DMS 273 (cell line): ENCODE measurements at regions not wholly inside any gene's neighbourhood (a gene's known extent, or its start where the extent isn't known, plus 50 kb on each side); places are given as distances from the start of the nearest gene placed in this dataset.
"Not testable (repeated sequence)": the region's sequence is repeated elsewhere in the genome, so short reads cannot be mapped to it uniquely, and the experiment has no call there.

Experiments
- DNase-seq: peaks from one replicate; lab custom pipeline; 2025; ENCODE audit not compliant: unreplicated experiment; lab: John Stamatoyannopoulos, UW

DNA sequence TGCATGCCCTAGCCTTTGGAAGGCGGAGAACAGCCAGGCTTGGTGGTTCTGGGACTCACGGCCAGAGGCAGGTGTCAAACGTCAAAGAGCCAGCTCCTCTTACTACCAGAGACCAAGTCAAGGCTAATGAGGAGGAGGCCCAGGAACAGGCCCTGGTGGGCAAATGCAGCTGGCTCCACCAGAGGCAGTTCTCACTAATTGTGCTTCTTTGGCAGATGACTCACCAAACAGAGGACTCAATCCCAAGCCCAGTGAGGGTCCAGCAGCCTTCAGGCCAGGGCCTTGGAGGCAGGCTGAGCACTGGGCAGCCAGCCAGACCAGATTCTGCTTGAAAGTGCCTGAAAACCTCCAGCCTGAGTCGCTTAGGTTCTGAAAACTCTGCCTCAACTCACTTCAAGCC is 336.5 kb upstream of the CDH5 start:
- DNase-seq: no peak

GRCh38 chr16:66028510-66029216 is 337.8 kb upstream of the CDH5 start:
- DNase-seq: no peak

- no peak for DNase-seq
Observed at GRCh38 chr16:66026787-66027330, 339.6 kb upstream of the CDH5 start.

DNA sequence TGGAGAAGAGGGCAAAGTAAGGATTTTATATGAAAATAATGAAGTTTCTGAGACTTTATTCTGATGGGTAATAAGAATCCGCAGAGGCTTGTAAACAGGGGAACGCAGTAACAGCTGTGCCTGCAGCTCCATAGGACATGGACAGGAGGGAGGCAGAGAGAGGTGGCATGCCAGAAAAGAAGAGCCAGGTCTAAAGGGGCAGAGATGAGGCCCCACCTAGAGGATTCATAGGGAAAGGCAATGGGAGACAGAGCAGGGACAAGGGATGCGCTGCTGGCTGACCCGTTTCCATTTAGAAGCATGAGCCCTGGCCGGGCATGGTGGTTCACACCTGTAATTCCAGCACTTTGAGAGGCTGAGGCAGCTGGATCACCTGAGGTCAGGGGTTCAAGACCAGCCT is 340.3 kb upstream of the CDH5 start:
- peak; percentile 41 for DNase-seq

- DNase-seq: no peak
Observed at GRCh38 chr16:66025751-66026150, 340.7 kb upstream of the CDH5 start.

DNA sequence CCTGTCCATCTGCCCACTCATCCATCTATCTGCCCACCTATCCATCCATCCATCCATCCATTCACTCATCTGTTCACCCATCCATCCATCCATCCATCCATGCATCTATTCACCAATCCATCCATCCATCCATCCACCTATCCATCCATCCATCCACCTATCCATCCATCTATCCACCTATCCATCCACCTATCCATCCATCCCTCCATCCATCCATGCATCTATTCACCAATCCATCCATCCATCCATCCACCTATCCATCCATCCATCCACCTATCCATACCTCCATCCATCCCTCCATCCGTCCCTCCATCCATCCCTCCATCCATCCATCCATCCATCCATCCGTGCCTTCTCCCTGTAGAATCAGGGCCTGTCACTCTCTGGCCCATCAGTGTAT is 341.9 kb upstream of the CDH5 start:
- DNase-seq: not testable (repeated sequence)

- no peak for DNase-seq
Observed at GRCh38 chr16:66023481-66023880, 343.0 kb upstream of the CDH5 start.

- no peak for DNase-seq
Observed at GRCh38 chr16:66020642-66021041, 345.8 kb upstream of the CDH5 start.

GRCh38 chr16:66020046-66020445 is 346.4 kb upstream of the CDH5 start:
- no peak for DNase-seq

- DNase-seq: not testable (repeated sequence)
Observed at GRCh38 chr16:66019502-66019901, 347.0 kb upstream of the CDH5 start.

- no peak for DNase-seq
Observed at GRCh38 chr16:66014221-66014620, 352.3 kb upstream of the CDH5 start.

DNA sequence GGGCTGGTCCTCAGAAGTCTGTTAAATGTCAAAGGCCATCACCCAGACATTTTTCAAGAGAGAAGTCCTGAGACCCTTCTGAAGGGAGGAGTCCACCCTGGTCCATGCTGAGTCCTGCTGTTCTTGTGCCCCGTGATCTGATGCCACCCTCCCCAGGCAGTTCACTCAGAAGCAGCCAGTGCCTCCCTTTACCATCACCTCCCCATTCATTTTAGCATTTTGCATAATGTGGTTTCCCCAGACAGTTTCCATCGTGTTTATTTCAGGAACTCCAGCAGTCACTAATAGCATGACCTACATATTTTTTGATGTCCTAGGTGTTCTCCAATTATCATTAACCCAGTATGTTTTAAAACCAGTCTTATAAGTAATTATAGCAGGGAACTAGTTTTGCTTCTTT is 353.0 kb upstream of the CDH5 start:
- DNase-seq: no peak

DNA sequence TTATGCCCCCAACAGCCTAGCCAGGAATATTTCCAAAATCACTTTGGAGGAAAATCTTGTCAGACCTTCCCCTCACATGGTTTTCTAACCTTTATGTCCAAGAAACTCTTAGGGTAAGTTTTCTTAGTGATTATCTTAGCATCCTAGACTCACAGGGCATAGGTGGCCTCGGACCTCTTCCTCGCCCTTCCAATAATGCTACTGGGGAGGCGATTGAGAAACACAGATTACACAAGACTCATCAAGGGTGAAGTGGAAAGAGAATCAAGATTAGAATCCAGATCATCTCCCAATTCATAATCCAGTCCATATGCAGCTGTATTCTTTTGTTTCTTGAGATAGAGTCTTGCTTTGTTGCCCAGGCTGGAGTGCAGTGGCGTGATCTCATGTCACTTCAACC is 358.4 kb upstream of the CDH5 start:
- DNase-seq: no peak

DNA sequence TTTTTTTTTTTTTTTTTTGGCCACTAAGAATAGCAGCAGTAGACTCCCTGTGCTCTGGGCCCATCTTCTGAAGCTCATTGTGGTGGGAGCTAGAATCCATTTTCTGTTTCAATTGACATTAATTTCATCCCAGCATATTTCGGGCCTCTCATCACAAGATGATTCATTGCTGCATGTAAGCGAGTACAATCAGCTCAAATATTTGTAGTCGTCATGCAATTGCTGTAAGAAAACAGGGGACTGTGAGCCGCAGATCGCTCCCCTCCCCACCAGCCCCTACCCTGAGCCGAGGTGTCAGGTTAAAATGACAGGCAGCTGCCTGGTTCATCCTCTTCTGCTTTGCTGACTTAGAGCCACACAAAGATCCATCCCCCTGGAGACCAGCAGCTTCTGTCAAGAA is 358.8 kb upstream of the CDH5 start:
- no peak for DNase-seq

GRCh38 chr16:66006485-66006884 is 360.0 kb upstream of the CDH5 start:
- no peak for DNase-seq

DNA sequence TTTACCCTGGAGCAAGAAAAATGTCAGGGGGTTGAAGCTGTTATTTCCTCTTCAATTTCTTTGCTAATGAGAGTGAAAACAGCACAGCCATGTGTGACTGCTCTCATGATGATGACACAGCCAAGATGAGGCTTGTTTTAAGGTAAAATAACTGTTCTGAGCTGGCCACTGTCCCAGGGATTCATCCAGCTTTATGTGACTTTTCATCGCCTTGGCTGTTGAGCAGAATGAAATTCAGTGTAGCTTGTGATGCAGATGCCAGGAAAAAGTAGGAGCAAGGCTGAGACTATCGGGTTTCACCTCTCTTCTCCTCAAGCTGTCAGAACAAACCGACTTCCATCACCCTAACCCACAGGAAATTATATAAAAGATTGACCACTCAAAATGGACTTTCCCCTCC is 361.8 kb upstream of the CDH5 start:
- no peak for DNase-seq

DNA sequence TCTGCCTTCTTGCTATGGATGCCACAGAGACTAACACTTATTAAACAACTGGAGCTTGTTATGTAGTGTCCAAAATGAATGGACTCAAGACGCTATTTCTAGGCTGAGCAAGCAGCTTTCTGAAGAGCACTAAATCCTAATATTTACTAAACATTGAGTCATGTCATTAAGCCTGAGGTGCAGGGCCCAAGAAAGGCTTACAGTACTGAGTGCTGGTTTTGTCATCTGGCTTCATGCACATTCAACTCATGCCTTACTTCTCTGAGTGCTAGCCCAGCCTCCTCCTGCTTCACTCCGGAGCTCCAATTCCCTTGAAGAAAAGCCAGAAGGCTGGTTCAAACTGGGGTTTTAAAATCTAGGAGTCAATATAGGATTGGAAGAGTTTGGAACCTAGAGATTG is 363.3 kb upstream of the CDH5 start:
- DNase-seq: no peak

GRCh38 chr16:66002601-66003000 is 363.9 kb upstream of the CDH5 start:
- no peak for DNase-seq

DNA sequence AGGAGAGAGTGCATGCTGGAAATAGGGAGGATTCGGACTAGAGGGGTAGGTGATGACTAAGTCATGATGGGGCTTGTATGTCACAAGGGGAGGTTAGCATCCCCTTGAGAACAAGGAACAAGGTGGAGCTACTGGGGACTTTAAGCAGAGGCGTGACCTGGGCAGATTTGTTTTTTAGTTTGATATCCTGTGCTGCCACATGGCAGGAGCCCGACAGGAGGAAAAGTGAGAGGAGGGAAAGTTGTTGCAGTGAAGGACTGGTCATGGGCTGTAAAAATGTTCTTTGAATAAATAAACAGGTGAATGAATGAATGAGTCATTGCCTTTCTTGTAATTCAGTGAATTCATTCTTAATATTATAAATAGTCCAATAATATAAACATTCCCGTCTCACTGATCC is 365.1 kb upstream of the CDH5 start:
- no peak for DNase-seq

- no peak for DNase-seq
Observed at GRCh38 chr16:65998443-65998842, 368.0 kb upstream of the CDH5 start.

DNA sequence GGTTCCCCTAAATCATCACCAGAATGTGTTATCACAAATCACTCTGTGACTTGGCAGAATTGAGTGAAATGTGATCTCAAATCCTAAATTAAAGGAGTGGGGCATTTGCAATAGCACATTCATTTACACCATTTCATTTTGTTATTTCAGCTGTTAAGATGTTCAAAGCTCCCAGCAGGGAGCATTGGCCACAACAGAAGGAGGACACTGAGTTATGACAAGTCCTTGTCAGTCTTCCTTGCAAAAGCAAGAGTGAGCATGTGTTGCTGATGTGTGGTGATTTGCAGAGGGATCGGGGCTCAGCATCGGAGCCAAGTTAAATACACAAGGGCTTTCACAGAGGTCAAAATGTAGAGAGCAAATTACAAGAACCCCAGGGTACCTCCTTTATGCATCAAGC is 372.2 kb upstream of the CDH5 start:
- DNase-seq: no peak

DNA sequence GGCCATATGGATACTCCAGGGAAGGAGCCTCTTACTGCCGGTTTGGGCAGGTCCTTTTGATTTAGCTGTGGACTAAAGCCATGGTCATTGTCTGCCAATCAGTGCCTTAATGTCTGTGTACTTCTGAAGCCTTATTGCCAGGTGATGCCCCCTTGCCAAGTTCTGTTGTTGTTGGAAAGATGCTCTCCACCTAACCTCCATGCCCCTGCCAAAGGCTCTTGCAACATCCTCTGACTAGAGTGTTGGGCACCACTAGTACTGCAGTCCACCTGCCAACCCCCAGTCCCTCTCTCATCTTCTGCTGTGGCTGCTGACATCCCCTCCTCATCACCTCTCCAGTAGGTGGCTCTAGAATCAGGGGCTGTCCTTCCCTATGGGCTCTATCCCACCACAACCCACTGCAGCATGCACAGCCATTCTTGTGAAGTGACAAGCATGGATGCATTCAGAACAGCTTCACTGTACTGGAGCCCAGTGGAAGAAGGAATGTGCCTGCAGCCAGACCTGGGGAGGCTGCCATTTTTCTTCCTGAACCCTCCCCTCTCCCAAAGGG is 375.3 kb upstream of the CDH5 start:
- DNase-seq: peak; percentile 2
